HCT116 (cell line): ENCODE measurements at regions not wholly inside any gene's neighbourhood (a gene's known extent, or its start where the extent isn't known, plus 50 kb on each side); places are given as distances from the start of the nearest gene placed in this dataset.

Experiments used
- ATAC-seq: fragments of 200-7000 bp; cut with Tn5 transposase; 2 replicates; pipeline ENCODE4 v1.9.1; 2020; ENCODE audit warnings: mild to moderate bottlenecking, moderate library complexity
- BruUV-seq: library from RNA; stranded (reverse); fragments of 400-500 nt; replicated peaks from 2 replicates; lab custom pipeline; 2021; lab: Mats Ljungman, UMichigan
- CTCF ChIA-PET: fragments of 300-600 bp; sonication (Branson Sonifier 250); formaldehyde crosslinking; loops from one replicate; lab custom pipeline; 2021; ENCODE audit warnings: antibody characterized with exemption; lab: Charles Lee
- POLR2A ChIA-PET: fragments of 300-600, 350-600 bp; sonication (Branson Sonifier 250); formaldehyde crosslinking; loops from one replicate; lab custom pipeline; 2021; ENCODE audit warnings: antibody characterized with exemption; lab: Charles Lee
- RAD21 ChIA-PET, 2 experiments: fragments of 300-600 bp; sonication (Branson Sonifier 250); formaldehyde crosslinking; loops; one replicate each; lab custom pipeline; 2023; ENCODE audit warnings: low total read pairs in 2 of 2; ENCODE audit not compliant: uncharacterized antibody in 2 of 2, unreplicated experiment in 2 of 2, low non-redundant PET in 1 of 2; lab: Charles Lee
- DNase-seq: peaks from one replicate; pipeline ENCODE4 v3.0.0-alpha.2; 2010; ENCODE audit warnings: low read depth, low spot score
- H2AFZ ChIP-seq: fragments of 200-600 bp; shearing (Covaris generic), sonication (generic); 2 replicates; pipeline ENCODE4 v1.6.1; 2017; ENCODE audit warnings: low read depth, mixed run types, mixed read lengths, antibody characterized with exemption, low read length; ENCODE audit not compliant: poor library complexity, severe bottlenecking
- H3K27ac ChIP-seq: 2 replicates; pipeline ENCODE4 v1.5.1; 2012; ENCODE audit warnings: low read depth, low read length
- H3K27me3 ChIP-seq: fragments of 200-600 bp; sonication (generic); 2 replicates; pipeline ENCODE4 v1.6.1; 2016; ENCODE audit warnings: mixed run types, low read length, mixed read lengths; ENCODE audit not compliant: insufficient read depth
- H3K36me3 ChIP-seq, 2 experiments: fragments of 200-500 bp in 1 of 2; fragments of 200-600 bp in 1 of 2; sonication (Bioruptor generic) in 1 of 2; sonication (generic) in 1 of 2; 2 replicates each; pipeline versions ENCODE4 v1.5.1 to v1.6.1; 2014 to 2016; ENCODE audit warnings: low read length in 2 of 2, inconsistent platforms in 1 of 2, mixed read lengths in 1 of 2, mixed run types in 1 of 2; ENCODE audit not compliant: insufficient read depth in 2 of 2, control insufficient read depth in 1 of 2
- H3K4me1 ChIP-seq, 2 experiments: fragments of 200-600 bp in 1 of 2; sonication (generic) in 1 of 2; 2 replicates each; pipeline versions ENCODE4 v1.5.1 to v1.6.1; 2012 to 2017; ENCODE audit warnings: low read length in 2 of 2, inconsistent platforms in 1 of 2, mild to moderate bottlenecking in 1 of 2, mixed read lengths in 1 of 2, mixed run types in 1 of 2, moderate library complexity in 1 of 2; ENCODE audit not compliant: insufficient read depth in 2 of 2, control insufficient read depth in 1 of 2
- H3K4me2 ChIP-seq: fragments of 200-600 bp; sonication (generic); 2 replicates; pipeline ENCODE4 v1.6.1; 2017; ENCODE audit warnings: mixed run types, low read length, mixed read lengths
- H3K4me3 ChIP-seq, 2 experiments: fragments of 200-600 bp in 1 of 2; sonication (generic) in 1 of 2; replicated peaks in 1 of 2; 2 replicates each; pipeline ENCODE4 v1.5.1; 2011 to 2016; ENCODE audit warnings: low read length in 2 of 2, control low read depth in 1 of 2, low read depth in 1 of 2, mild to moderate bottlenecking in 1 of 2, mixed read lengths in 1 of 2, mixed run types in 1 of 2
- H3K79me2 ChIP-seq: fragments of 200-600 bp; sonication (generic); 2 replicates; pipeline ENCODE4 v1.6.1; 2017; ENCODE audit warnings: mild to moderate bottlenecking, mixed run types, low read length, moderate library complexity, mixed read lengths; ENCODE audit not compliant: insufficient read depth
- H3K9ac ChIP-seq: fragments of 200-600 bp; sonication (generic); 2 replicates; pipeline ENCODE4 v1.6.1; 2016; ENCODE audit warnings: low read length, mixed read lengths
- H3K9me2 ChIP-seq: fragments of 200-600 bp; sonication (generic), shearing (Covaris generic); 2 replicates; pipeline ENCODE4 v1.6.1; 2017; ENCODE audit warnings: mixed run types, mild to moderate bottlenecking, moderate library complexity; ENCODE audit not compliant: insufficient read depth
- H3K9me3 ChIP-seq, 2 experiments: fragments of 200-500 bp in 1 of 2; fragments of 200-600 bp in 1 of 2; sonication (Bioruptor generic) in 1 of 2; sonication (generic) in 1 of 2; 2 replicates each; pipeline ENCODE4 v1.6.1; 2014 to 2017; ENCODE audit warnings: low read length in 2 of 2, mixed read lengths in 2 of 2, inconsistent platforms in 1 of 2, low read depth in 1 of 2, mild to moderate bottlenecking in 1 of 2, mixed run types in 1 of 2, moderate library complexity in 1 of 2; ENCODE audit not compliant: control insufficient read depth in 1 of 2, insufficient read depth in 1 of 2
- H4K20me1 ChIP-seq: fragments of 200-600 bp; sonication (generic), shearing (Covaris generic); 2 replicates; pipeline ENCODE4 v1.6.1; 2017; ENCODE audit warnings: mixed run types, mild to moderate bottlenecking, moderate library complexity; ENCODE audit not compliant: insufficient read depth
- ATF3 ChIP-seq: IDR thresholded peaks from 2 replicates; pipeline ENCODE4 v1.6.1; 2012
- CBX3 ChIP-seq: IDR thresholded peaks from 2 replicates; pipeline ENCODE4 v1.6.1; 2012; ENCODE audit warnings: low read depth
- CEBPB ChIP-seq: IDR thresholded peaks from 2 replicates; pipeline ENCODE4 v1.6.1; 2012; ENCODE audit warnings: low read depth
- EGR1 ChIP-seq: IDR thresholded peaks from 2 replicates; pipeline ENCODE4 v1.6.1; 2012; ENCODE audit warnings: low read depth
- ELF1 ChIP-seq: IDR thresholded peaks from 2 replicates; pipeline ENCODE4 v1.6.1; 2012; ENCODE audit warnings: low read depth, borderline replicate concordance
- EZH2 ChIP-seq: fragments of 200-600 bp; sonication (generic); IDR thresholded peaks from 2 replicates; pipeline ENCODE4 v1.6.1; 2017; ENCODE audit warnings: antibody characterized with exemption, mixed run types
- EZH2phosphoT487 ChIP-seq: fragments of 200-600 bp; IDR thresholded peaks from 2 replicates; pipeline ENCODE4 v1.6.1; 2018; ENCODE audit warnings: antibody characterized with exemption, borderline replicate concordance
- FOSL1 ChIP-seq: IDR thresholded peaks from 2 replicates; pipeline ENCODE4 v1.6.1; 2012; ENCODE audit warnings: low read depth
- JUND ChIP-seq: IDR thresholded peaks from 2 replicates; pipeline ENCODE4 v1.6.1; 2012
- POLR2A ChIP-seq: IDR thresholded peaks from 2 replicates; pipeline ENCODE4 v1.7.0; 2011; ENCODE audit warnings: borderline replicate concordance; ENCODE audit not compliant: insufficient read depth, insufficient read length; ENCODE audit errors: extremely low read depth
- RAD21 ChIP-seq: IDR thresholded peaks from 2 replicates; pipeline ENCODE4 v1.6.1; 2012; ENCODE audit warnings: low read depth, mild to moderate bottlenecking
- SIN3A ChIP-seq: IDR thresholded peaks from 2 replicates; pipeline ENCODE4 v1.6.1; 2012; ENCODE audit warnings: low read depth
- SP1 ChIP-seq: IDR thresholded peaks from 2 replicates; pipeline ENCODE4 v1.6.1; 2012; ENCODE audit warnings: low read depth
- SRF ChIP-seq: IDR thresholded peaks from 2 replicates; pipeline ENCODE4 v1.6.1; 2012; ENCODE audit warnings: low read depth
- TCF7L2 ChIP-seq: IDR thresholded peaks from 2 replicates; pipeline ENCODE4 v1.7.0; 2011; ENCODE audit warnings: borderline replicate concordance, inconsistent platforms; ENCODE audit not compliant: insufficient read depth, insufficient read length; ENCODE audit errors: extremely low read depth
- YY1 ChIP-seq: IDR thresholded peaks from 2 replicates; pipeline ENCODE4 v1.6.1; 2011; ENCODE audit warnings: low read length, low read depth, moderate library complexity, mild to moderate bottlenecking; ENCODE audit not compliant: insufficient replicate concordance; ENCODE audit errors: extremely low read depth
- ZBTB33 ChIP-seq: IDR thresholded peaks from 2 replicates; pipeline ENCODE4 v1.6.1; 2011; ENCODE audit warnings: mild to moderate bottlenecking, low read length, moderate library complexity; ENCODE audit not compliant: insufficient replicate concordance; ENCODE audit errors: extremely low read depth
- ZFX ChIP-seq: fragments of 450-650 bp; IDR thresholded peaks from 2 replicates; pipeline ENCODE4 v1.6.1; 2017
- ZNF274 ChIP-seq: fragments of 200-500 bp; sonication (Bioruptor generic); IDR thresholded peaks from 2 replicates; pipeline ENCODE4 v1.6.1; 2014; ENCODE audit warnings: mild to moderate bottlenecking, low read depth, low read length, inconsistent platforms
- intact Hi-C: fragments of 100-400 bp; cut with micrococcal nuclease; formaldehyde crosslinking; loops from 2 replicates; pipeline ENCODE4 v1.10.0; 2022
- TF ChIP-seq, protein P1 (sequence below): IDR thresholded peaks from 2 replicates; pipeline ENCODE4 v1.6.1; 2012

- DNase-seq = no peak
- Histone ChIP-seq H4K20me1 (no peaks in the 10 kb centered on the region), H2AFZ (no peak overlapping the region), H3K9ac (no peak overlapping the region), H3K9me2 (no peaks in the 10 kb centered on the region), H3K27ac (no peak overlapping the region), H3K9me3 (no peaks in the 10 kb centered on the region), H3K79me2 (no peaks in the 10 kb centered on the region), H3K36me3 (no peaks in the 10 kb centered on the region)
- ChIA-PET RAD21 (no interaction called here), CTCF (no interaction called here)
- TF ChIP-seq ZNF274 (no peak), EZH2 (no peak), EZH2phosphoT487 (no peak), CBX3 (no peak), EGR1 (no peak), SIN3A (no peak), FOSL1 (no peak), POLR2A (no peak), JUND (no peak), RAD21 (no peak), ATF3 (no peak)
- TF ChIP-seq, all 23 proteins: peak for 0
- no peak overlapping the region for H3K4me2 ChIP-seq
- peaks cover 40% of the 10 kb centered on the region for H3K27me3 ChIP-seq
- ATAC-seq = no peak
- no peaks in the 10 kb centered on the region for H3K4me1 ChIP-seq
- POLR2A ChIA-PET = no interaction called here
- BruUV-seq = no TSS peak
- intact Hi-C loops = no loop called here
- H3K4me3 ChIP-seq = no peak overlapping the region
These were observed 175.5 kb upstream of the TUT7 start for GRCh38 chr9:86529496-86530275.

DNA sequence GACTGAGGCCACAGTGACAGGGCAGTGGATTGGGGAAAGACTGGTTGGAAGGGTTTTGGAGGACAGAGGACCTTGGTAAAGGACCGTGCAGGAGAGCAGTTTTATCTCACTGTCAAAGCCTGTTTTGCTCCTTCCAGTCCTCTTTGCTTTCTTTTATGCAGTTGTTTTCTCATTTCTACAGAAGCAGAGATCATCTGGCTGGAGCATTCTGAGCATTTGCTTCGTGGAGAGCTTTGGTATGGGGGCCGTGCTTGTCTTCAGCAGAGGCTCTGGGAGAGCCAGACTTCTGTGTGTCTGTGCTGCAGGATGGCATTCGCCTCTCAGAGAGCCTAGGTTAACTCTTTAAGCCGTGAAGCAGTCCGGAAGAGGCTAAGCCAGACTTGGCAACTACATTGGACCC, 171.8 kb upstream of the TUT7 start:
- DNase-seq = no peak
- POLR2A ChIA-PET = no interaction called here
- Histone ChIP-seq H3K27ac (no peak overlapping the region), H3K4me2 (no peak overlapping the region), H2AFZ (no peak overlapping the region), H3K9me3 (no peaks in the 10 kb centered on the region), H3K27me3 (peaks cover 40% of the 10 kb centered on the region), H3K4me1 (no peaks in the 10 kb centered on the region), H3K9me2 (no peaks in the 10 kb centered on the region), H3K9ac (no peak overlapping the region), H3K79me2 (no peaks in the 10 kb centered on the region), H3K4me3 (no peak overlapping the region), H4K20me1 (no peaks in the 10 kb centered on the region; the same call in 1 of the 2 replicates), H3K36me3 (no peaks in the 10 kb centered on the region)
- RAD21 ChIA-PET = no interaction called here
- BruUV-seq = no TSS peak
- ATAC-seq = no peak
- intact Hi-C loops = no loop called here
- CTCF ChIA-PET = no interaction called here
- TF ChIP-seq TCF7L2 (no peak), ZFX (no peak), JUND (no peak), YY1 (no peak), CEBPB (no peak), POLR2A (no peak), EZH2 (no peak), ATF3 (no peak), ZBTB33 (no peak), CBX3 (no peak), ELF1 (no peak), FOSL1 (no peak), SP1 (no peak), SRF (no peak)
- TF ChIP-seq, protein P1, sequence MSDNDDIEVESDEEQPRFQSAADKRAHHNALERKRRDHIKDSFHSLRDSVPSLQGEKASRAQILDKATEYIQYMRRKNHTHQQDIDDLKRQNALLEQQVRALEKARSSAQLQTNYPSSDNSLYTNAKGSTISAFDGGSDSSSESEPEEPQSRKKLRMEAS = no peak
